PFSK-1 (cell line): ENCODE measurements at regions not wholly inside any gene's neighbourhood (a gene's known extent, or its start where the extent isn't known, plus 50 kb on each side); places are given as distances from the start of the nearest gene placed in this dataset.

ENCODE experiments used
- FOXP2 ChIP-seq: optimal IDR thresholded peaks from 2 replicates; pipeline ENCODE3; 2011; ENCODE audit warnings: borderline replicate concordance, control low read depth, inconsistent platforms; ENCODE audit not compliant: insufficient read depth; ENCODE audit errors: extremely low read length, extremely low read depth
- POLR2AphosphoS5 ChIP-seq: IDR thresholded peaks from 2 replicates; pipeline ENCODE4 v1.6.1; 2012; ENCODE audit warnings: low read depth, mild to moderate bottlenecking, control low read depth, low read length, moderate library complexity
- SIN3A ChIP-seq: IDR thresholded peaks from 2 replicates; pipeline ENCODE4 v1.6.1; 2012; ENCODE audit warnings: mild to moderate bottlenecking, low read length, moderate library complexity, borderline replicate concordance; ENCODE audit not compliant: insufficient read depth
- TAF1 ChIP-seq: IDR thresholded peaks from 2 replicates; pipeline ENCODE4 v1.6.1; 2012; ENCODE audit warnings: low read length, control low read depth, borderline replicate concordance; ENCODE audit not compliant: insufficient read depth
- TF ChIP-seq, protein P1 (sequence below), 2 experiments: IDR thresholded peaks; 2 replicates each; pipeline versions ENCODE4 v1.6.1 to v1.8.0; 2011 to 2012; ENCODE audit warnings: low read depth in 2 of 2, low read length in 2 of 2, control low read depth in 1 of 2, inconsistent platforms in 1 of 2, mild to moderate bottlenecking in 1 of 2, moderate library complexity in 1 of 2; ENCODE audit not compliant: insufficient read depth in 1 of 2

DNA sequence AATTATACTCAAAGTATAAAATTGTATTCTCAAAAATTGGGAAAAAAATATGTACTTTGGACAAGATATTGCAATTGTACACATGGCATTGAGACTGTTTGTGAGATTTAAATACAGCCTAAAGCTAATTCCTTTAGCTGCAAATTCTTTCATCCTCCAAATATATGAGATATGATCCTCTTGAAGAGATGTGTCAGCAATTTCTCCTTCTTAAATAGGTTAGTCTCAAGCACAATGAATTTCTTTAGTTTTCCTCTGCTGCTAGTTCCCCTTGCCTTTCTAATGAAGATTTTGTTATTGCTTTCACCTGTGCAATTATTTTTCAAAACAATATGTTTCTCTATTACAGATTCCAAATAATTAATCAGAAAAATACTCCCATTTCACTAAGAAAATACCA, 153.4 kb upstream of the GULP1 start:
- TF ChIP-seq, protein P1, sequence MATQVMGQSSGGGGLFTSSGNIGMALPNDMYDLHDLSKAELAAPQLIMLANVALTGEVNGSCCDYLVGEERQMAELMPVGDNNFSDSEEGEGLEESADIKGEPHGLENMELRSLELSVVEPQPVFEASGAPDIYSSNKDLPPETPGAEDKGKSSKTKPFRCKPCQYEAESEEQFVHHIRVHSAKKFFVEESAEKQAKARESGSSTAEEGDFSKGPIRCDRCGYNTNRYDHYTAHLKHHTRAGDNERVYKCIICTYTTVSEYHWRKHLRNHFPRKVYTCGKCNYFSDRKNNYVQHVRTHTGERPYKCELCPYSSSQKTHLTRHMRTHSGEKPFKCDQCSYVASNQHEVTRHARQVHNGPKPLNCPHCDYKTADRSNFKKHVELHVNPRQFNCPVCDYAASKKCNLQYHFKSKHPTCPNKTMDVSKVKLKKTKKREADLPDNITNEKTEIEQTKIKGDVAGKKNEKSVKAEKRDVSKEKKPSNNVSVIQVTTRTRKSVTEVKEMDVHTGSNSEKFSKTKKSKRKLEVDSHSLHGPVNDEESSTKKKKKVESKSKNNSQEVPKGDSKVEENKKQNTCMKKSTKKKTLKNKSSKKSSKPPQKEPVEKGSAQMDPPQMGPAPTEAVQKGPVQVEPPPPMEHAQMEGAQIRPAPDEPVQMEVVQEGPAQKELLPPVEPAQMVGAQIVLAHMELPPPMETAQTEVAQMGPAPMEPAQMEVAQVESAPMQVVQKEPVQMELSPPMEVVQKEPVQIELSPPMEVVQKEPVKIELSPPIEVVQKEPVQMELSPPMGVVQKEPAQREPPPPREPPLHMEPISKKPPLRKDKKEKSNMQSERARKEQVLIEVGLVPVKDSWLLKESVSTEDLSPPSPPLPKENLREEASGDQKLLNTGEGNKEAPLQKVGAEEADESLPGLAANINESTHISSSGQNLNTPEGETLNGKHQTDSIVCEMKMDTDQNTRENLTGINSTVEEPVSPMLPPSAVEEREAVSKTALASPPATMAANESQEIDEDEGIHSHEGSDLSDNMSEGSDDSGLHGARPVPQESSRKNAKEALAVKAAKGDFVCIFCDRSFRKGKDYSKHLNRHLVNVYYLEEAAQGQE (IDR thresholded peaks at IDR 0.05; ENCODE audit: insufficient read depth in 1 of 2, low read depth in 2 of 2, low read length in 2 of 2): no peak
- TF ChIP-seq POLR2AphosphoS5: no peak
- TF ChIP-seq SIN3A: no peak
- no peak for TF ChIP-seq FOXP2
- TF ChIP-seq TAF1: no peak

DNA sequence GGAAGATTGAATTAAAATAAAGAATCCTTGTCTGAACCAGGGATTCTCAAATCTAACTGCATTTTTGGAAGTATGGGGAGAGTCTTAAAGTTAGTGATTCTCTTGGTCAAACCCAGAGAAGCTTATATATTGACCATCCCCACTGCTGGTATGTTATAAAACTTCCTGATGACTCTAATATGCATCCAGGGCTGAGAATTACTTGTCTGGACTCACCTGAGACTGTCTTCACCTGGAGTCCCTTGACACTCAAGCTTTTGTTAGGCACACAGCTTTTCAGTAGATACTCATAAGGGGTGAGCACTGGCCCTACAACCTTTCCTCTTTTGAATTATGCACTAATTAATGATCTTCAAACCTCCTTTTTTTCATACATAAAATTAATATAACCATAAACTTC, 149.6 kb upstream of the GULP1 start:
- TF ChIP-seq TAF1: no peak
- TF ChIP-seq POLR2AphosphoS5: no peak
- TF ChIP-seq SIN3A: no peak
- no peak for TF ChIP-seq FOXP2

DNA sequence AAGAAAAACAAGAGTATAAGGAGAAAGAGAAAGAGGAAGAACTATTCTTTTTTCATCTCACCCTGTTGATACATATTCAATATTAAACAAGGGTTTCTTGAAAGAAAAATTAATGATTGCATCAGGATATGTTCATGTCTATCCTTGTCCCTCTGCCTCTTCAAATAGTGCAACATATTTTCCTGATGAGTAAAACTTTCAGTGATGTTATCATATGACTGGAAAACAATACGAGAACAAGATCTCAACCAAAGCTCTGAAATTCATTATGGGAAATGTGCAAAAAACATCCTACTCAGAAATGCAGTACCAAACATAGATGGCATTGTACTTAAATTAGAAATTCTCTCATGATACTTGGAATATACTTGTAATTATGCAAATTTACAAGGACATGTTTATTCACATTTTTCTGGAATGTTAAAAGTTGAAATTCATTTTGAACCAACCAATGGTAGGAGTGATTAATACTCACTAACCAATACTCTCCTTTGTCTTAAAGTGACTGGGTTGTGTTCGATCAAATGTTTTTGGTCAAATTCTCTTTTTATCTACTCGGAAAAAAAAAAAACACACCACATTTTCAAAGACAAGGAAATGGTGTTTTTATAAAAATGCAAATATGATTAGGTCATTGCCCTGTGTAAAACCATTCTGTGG, 148.9 kb upstream of the GULP1 start:
- no peak for TF ChIP-seq TAF1
- TF ChIP-seq POLR2AphosphoS5: no peak

DNA sequence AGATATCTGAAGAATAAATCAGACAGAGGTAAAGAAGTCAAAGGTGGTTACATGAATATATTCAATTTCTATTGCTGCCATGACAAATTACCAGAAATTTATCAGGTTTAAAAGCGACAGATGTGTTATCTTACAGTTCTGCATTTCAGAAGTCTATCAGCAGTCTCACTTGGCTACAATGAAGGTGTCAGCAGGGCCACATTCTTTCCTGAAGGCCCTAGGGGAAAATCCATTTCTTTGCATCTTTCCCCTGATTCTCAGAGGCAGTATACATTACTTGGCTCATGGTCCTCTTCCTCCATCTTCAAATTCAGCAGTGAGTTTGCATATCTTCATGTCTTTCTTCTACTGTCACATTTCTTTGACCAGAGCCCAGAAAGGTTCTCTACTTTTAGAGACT, 145.8 kb upstream of the GULP1 start:
- TF ChIP-seq SIN3A (no peak), TAF1 (no peak), FOXP2 (no peak), POLR2AphosphoS5 (no peak)
- TF ChIP-seq, protein P1 (IDR thresholded peaks at IDR 0.05; ENCODE audit: insufficient read depth in 1 of 2, low read depth in 2 of 2, low read length in 2 of 2): no peak

DNA sequence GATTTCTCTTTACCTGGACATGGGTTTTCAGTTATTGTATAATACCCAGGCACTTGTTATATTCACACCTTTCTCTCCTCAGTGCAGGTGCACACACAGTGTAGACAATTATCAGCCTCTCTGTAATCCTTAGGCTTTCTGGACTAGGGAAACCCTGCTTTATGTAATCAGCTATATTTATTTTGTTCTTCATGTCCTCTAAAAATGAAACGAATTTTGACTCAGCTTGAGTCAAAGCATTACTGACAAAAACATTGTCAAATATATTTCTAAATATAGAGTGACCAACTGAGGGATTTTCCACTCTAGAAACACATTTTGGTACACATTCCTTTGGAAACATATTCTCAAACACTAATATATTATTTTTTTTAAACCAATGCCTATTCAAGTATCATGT, 144.8 kb upstream of the GULP1 start:
- no peak for TF ChIP-seq FOXP2

DNA sequence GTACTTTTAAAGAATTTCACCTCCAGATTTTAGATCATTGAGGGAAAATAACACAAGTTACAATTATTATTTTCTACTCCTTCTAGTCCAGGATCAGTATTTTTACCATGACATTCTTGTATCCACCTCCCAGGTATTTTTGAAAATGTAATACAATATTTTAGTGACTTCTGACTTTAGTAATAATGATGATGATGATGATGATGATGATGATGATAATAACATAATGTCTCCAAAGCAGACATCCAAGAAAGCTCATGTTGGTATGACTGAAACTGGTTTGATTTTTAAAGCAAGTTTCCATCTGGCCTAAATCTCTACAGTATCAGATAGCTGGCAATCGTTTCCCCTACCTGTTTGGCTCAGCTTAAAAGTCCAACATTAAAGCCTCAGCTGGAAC, 140.0 kb upstream of the GULP1 start:
- TF ChIP-seq FOXP2 (no peak), TAF1 (no peak), SIN3A (no peak), POLR2AphosphoS5 (no peak)
- TF ChIP-seq, protein P1 (IDR thresholded peaks at IDR 0.05; ENCODE audit: insufficient read depth in 1 of 2, low read depth in 2 of 2, low read length in 2 of 2): no peak

DNA sequence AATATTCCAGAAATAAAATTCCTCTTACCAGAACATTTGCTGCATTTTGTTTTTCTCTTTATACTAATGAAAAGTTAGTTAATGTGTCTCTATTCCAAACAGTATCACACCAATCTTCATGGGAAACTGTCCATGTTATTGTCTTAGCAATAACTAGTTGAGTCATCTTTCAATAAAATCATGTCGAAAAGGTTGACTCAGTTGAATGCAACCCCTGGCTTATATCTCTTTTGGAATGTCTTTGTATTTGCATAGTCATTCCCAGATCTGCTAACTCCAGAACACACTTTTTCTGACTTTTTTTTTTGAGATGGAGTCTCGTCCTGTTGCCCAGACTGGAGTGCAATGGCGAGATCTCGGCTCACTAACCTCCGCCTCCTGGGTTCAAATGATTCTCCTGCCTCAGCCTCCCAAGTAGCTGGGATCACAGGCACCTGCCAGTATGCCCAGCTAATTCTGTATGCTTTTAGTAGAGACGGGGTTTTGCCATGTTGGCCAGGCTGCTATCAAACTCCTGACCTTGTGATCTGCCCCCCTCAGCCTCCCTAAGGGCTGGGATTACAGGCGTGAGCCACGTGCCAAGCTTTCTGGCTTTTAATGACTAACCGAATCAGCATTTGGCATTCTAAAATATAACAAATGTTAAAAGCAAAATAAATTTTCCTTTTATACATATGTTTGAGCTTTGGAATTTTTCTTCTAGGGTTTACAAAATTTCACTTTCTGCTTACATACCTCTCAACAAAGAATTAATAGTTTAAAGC, 133.2 kb upstream of the GULP1 start:
- TF ChIP-seq FOXP2 (no peak), TAF1 (no peak), POLR2AphosphoS5 (no peak), SIN3A (no peak)
- TF ChIP-seq, protein P1 (IDR thresholded peaks at IDR 0.05; ENCODE audit: insufficient read depth in 1 of 2, low read depth in 2 of 2, low read length in 2 of 2): no peak
